Lung (tissue), 11 donors: ENCODE measurements at regions not wholly inside any gene's neighbourhood (a gene's known extent, or its start where the extent isn't known, plus 50 kb on each side); places are given as distances from the start of the nearest gene placed in this dataset.

Experiments used
- ATAC-seq: fragments of 200-7000 bp; cut with Tn5 transposase; one replicate; pipeline ENCODE4 v1.9.1; 2020; ENCODE audit warnings: moderate number of reproducible peaks; ENCODE audit not compliant: insufficient read depth, low FRiP score
- DNase-seq, 3 donors: peaks; one replicate each; pipeline ENCODE4 v3.0.0-alpha.2; 2013 to 2017
- H3K27ac ChIP-seq, 2 donors: one replicate each; pipeline ENCODE4 v1.5.1; 2013; ENCODE audit warnings: mild to moderate bottlenecking in 2 of 2, moderate library complexity in 2 of 2, control low read depth in 1 of 2, inconsistent platforms in 1 of 2, low read depth in 1 of 2, low read length in 1 of 2
- H3K27me3 ChIP-seq, 3 donors: one replicate each; pipeline ENCODE4 v1.5.1; 2013; ENCODE audit warnings: low read length in 2 of 3; ENCODE audit not compliant: control insufficient read depth in 3 of 3, insufficient read depth in 3 of 3
- H3K36me3 ChIP-seq, 4 donors: one replicate each; pipeline ENCODE4 v1.5.1; 2013; ENCODE audit warnings: low read length in 4 of 4, mild to moderate bottlenecking in 1 of 4, moderate library complexity in 1 of 4; ENCODE audit not compliant: control insufficient read depth in 4 of 4, insufficient read depth in 4 of 4
- H3K4me1 ChIP-seq, 5 donors: one replicate each; pipeline ENCODE4 v1.5.1; 2013; ENCODE audit warnings: low read length in 5 of 5, mild to moderate bottlenecking in 2 of 5, moderate library complexity in 1 of 5; ENCODE audit not compliant: control insufficient read depth in 5 of 5, insufficient read depth in 5 of 5
- H3K4me3 ChIP-seq: one replicate; pipeline ENCODE4 v1.5.1; 2013; ENCODE audit warnings: mild to moderate bottlenecking, control low read depth, moderate library complexity
- H3K9ac ChIP-seq, 2 donors: one replicate each; pipeline ENCODE4 v1.5.1; 2013; ENCODE audit warnings: low read length in 2 of 2, control low read depth in 1 of 2; ENCODE audit not compliant: insufficient read depth in 1 of 2
- H3K9me3 ChIP-seq, 4 donors: one replicate each; pipeline ENCODE4 v1.5.1; 2013; ENCODE audit warnings: low read length in 3 of 4, mild to moderate bottlenecking in 1 of 4, moderate library complexity in 1 of 4; ENCODE audit not compliant: control insufficient read depth in 4 of 4, insufficient read depth in 3 of 4
- WGBS, 2 donors: extraction: QIAGEN DNeasy Blood & Tissue Kit; methylation state at CpG; one replicate each; pipeline ENCODE4 v1.1.7; 2013; 5-methylcytosine and 5-hydroxymethylcytosine counted together
- TF ChIP-seq, protein P1 (sequence below): IDR thresholded peaks from 2 replicates; pipeline ENCODE4 v1.5.1; 2012; ENCODE audit warnings: mild to moderate bottlenecking; ENCODE audit errors: control extremely low read depth, extremely low read depth
- donor health status: control.
- donor health status: control.
- donor health status: Bipolar disorder and iron deficiency.
- donor health status: healthy.
- donor health status: DM: yes; HTN: yes; CAD: no.

DNA sequence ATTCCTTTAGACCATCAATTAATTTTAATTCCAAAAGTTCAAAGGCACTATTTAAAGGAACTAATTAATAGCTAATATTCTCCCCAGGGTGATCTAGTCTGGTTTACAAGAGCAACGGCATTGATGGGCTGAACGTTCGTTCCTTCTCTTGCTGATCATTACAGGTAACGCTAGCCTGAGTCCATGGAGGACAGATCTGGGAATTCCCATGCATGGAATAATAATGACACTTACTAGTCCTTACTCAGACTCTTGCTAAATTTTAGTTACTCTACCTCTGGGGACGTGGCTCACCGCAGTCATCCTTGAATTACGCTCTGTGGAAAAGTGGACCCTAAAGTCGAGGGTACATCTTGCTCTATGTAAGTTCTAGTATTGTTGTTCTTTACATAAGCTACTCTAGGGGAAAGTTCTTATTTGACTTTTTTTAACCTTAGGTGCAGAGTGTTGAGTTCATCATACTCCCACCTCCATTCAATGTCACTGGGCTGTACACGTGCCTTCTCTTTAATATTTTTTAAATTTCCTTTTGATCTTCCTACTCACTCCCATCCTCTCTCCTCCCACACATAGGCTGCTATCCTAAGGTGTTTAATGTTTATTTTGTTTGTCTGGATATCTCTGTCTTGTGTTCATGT is 133.9 kb downstream of the ZNF281 start:
- Histone ChIP-seq H3K9me3 (no peaks in the 10 kb centered on the region), H3K4me1 (no peaks in the 10 kb centered on the region), H3K36me3 (no peaks in the 10 kb centered on the region), H3K4me3 (no peak overlapping the region), H3K9ac (no peak overlapping the region), H3K27me3 (no peaks in the 10 kb centered on the region), H3K27ac (no peak overlapping the region)
- ATAC-seq (no peak), DNase-seq (no peak)
- TF ChIP-seq, protein P1, sequence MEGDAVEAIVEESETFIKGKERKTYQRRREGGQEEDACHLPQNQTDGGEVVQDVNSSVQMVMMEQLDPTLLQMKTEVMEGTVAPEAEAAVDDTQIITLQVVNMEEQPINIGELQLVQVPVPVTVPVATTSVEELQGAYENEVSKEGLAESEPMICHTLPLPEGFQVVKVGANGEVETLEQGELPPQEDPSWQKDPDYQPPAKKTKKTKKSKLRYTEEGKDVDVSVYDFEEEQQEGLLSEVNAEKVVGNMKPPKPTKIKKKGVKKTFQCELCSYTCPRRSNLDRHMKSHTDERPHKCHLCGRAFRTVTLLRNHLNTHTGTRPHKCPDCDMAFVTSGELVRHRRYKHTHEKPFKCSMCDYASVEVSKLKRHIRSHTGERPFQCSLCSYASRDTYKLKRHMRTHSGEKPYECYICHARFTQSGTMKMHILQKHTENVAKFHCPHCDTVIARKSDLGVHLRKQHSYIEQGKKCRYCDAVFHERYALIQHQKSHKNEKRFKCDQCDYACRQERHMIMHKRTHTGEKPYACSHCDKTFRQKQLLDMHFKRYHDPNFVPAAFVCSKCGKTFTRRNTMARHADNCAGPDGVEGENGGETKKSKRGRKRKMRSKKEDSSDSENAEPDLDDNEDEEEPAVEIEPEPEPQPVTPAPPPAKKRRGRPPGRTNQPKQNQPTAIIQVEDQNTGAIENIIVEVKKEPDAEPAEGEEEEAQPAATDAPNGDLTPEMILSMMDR, result no peak
- 89 to 93% methylated on average over 9 of the region's 9 CpGs for WGBS, 2 donors

DNA sequence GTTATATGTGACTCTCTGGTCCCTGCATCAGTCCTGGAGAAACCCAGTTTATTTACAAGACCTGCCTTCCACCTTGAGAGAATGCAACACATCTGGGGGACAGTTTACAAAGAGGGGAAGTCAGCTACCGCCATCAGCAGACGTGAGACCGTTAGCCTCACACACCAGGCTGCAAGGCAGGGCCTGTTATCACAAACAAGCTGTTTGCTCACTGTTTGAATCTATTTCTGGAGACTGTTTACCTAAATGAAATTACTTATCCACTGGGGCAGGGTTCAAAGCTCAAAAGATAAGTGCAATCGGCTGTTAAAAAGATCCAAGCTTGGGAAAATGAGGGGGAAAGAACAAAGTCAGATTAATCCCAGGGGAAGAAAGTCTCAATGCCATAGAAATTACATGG is 134.4 kb downstream of the ZNF281 start:
- H3K9ac ChIP-seq, result no peak overlapping the region

DNA sequence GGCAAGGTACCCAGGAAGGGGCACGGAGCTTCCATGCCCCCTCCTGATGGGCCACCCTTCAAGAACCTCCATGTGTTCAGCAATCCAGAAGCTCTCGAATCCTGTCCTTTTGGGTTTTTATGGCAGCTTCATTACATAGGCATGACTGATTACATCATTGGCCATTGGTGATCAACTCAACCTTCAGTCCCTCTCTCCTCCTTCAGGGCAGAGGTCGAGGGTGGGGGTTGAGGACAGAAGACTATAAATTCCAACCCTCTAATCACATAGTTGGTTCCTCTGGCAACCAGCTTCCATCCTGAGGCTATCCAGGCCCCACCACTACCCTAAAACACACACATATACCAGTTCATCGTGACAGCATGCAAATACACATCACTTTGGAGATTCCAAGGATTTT is 135.7 kb downstream of the ZNF281 start:
- DNase-seq (no peak), ATAC-seq (no peak)
- Histone ChIP-seq H3K9me3 (no peaks in the 10 kb centered on the region), H3K27ac (no peak overlapping the region), H3K4me3 (no peak overlapping the region), H3K4me1 (no peaks in the 10 kb centered on the region), H3K9ac (no peak overlapping the region), H3K36me3 (no peaks in the 10 kb centered on the region), H3K27me3 (no peaks in the 10 kb centered on the region)
- TF ChIP-seq, protein P1, result no peak
- WGBS, 2 donors, result 81 to 91% methylated on average over 4 of the region's 4 CpGs

More for the DNA sequence above, 134.4 kb downstream of the ZNF281 start:
- TF ChIP-seq, protein P1, result no peak
- Histone ChIP-seq H3K9me3 (no peaks in the 10 kb centered on the region), H3K27me3 (no peaks in the 10 kb centered on the region), H3K36me3 (no peaks in the 10 kb centered on the region), H3K27ac (no peak overlapping the region), H3K4me1 (no peaks in the 10 kb centered on the region), H3K4me3 (no peak overlapping the region)
- whole genome bisulfite sequencing, 2 donors, result 50 to 57% methylated on average over 4 of the region's 4 CpGs
- ATAC-seq, result no peak
- no peak for DNase-seq
